ENCODE measurements at regions not wholly inside any gene's neighbourhood (a gene's known extent, or its start where the extent isn't known, plus 50 kb on each side); places are given as distances from the start of the nearest gene placed in this dataset.

DNA sequence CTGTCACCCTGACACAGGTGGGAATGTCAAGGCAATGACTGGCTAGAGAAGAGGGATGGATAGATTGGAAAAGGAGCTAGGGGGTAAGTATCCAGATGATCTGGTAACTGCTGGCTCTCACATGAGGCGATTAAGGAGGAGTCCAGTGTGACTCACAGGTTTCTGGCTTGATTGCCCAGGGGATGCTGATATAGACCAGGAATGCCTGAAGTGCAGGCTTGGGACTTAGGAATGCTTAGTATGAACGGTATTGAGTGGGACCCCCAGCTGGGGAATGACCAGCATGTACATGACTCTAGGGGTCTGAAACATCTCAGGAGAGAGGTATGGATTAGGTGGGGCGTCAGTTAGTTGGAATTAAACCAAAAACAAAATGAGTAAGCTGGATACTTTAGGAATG is 65.8 kb upstream of the PRPS1 start:
- 52% methylated on average over 3 of the region's 3 CpGs for WGBS (ENCODE audit: low lambda C conversion rate, missing lambda C conversion rate)
- Histone ChIP-seq H3K9me2 (replicated peaks; ENCODE audit: insufficient read depth) (no peaks in the 10 kb centered on the region), H4K20me1 (ENCODE audit: insufficient read depth, poor library complexity, severe bottlenecking) (no peaks in the 10 kb centered on the region), H3K4me1 (ENCODE audit: insufficient read depth) (no peaks in the 10 kb centered on the region), H2AFZ (no peak overlapping the region), H3K27me3 (no peaks in the 10 kb centered on the region), H3K27ac (no peak overlapping the region), H3K79me2 (no peaks in the 10 kb centered on the region), H3K4me3 (no peak overlapping the region), H3K9me3 (ENCODE audit: low read depth) (no peaks in the 10 kb centered on the region), H3K36me3 (replicated peaks; ENCODE audit: insufficient read depth, low read depth) (no peaks in the 10 kb centered on the region), H3K4me2 (no peak overlapping the region)
- no peak for DNase-seq (ENCODE audit: low spot score)
- TF ChIP-seq, protein P1, sequence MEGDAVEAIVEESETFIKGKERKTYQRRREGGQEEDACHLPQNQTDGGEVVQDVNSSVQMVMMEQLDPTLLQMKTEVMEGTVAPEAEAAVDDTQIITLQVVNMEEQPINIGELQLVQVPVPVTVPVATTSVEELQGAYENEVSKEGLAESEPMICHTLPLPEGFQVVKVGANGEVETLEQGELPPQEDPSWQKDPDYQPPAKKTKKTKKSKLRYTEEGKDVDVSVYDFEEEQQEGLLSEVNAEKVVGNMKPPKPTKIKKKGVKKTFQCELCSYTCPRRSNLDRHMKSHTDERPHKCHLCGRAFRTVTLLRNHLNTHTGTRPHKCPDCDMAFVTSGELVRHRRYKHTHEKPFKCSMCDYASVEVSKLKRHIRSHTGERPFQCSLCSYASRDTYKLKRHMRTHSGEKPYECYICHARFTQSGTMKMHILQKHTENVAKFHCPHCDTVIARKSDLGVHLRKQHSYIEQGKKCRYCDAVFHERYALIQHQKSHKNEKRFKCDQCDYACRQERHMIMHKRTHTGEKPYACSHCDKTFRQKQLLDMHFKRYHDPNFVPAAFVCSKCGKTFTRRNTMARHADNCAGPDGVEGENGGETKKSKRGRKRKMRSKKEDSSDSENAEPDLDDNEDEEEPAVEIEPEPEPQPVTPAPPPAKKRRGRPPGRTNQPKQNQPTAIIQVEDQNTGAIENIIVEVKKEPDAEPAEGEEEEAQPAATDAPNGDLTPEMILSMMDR (IDR thresholded peaks at IDR 0.05; ENCODE audit: poor library complexity) = no peak
- TF ChIP-seq EZH2phosphoT487 (IDR thresholded peaks at IDR 0.05; ENCODE audit: low read depth, severe bottlenecking, unreplicated experiment) (no peak), EZH2 (IDR thresholded peaks at IDR 0.05; ENCODE audit: borderline replicate concordance) (no peak)

DNA sequence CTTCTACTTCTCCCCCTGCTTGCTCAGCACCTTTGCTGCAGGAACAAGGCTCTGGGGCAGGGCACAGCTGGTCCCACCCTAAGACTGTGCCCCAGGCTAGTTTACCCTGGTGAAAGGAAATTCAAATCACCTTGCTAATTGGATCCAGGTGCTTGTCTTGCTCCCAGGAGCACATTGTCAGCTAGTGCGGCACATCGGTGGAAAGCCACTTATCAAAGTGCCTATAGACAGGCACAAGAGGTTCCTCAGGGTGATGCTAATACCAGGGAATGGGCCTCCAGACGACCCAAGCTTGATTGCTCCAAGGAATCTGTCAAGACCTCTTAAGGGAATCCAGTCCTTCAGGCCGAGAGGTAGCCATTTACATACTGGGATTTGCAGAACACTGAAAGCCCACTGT is 64.5 kb upstream of the PRPS1 start:
- H3K4me2 ChIP-seq = no peak overlapping the region
- no peak overlapping the region for H3K4me3 ChIP-seq
- no peaks in the 10 kb centered on the region for H4K20me1 ChIP-seq (ENCODE audit: insufficient read depth, poor library complexity, severe bottlenecking)
- no peaks in the 10 kb centered on the region for H3K79me2 ChIP-seq
- H3K9me3 ChIP-seq (ENCODE audit: low read depth) = no peaks in the 10 kb centered on the region
- TF ChIP-seq EZH2phosphoT487 (IDR thresholded peaks at IDR 0.05; ENCODE audit: low read depth, severe bottlenecking, unreplicated experiment) (no peak), EZH2 (IDR thresholded peaks at IDR 0.05; ENCODE audit: borderline replicate concordance) (no peak)
- TF ChIP-seq, protein P1 (IDR thresholded peaks at IDR 0.05; ENCODE audit: poor library complexity) = no peak
- no peak for DNase-seq (ENCODE audit: low spot score)
- no peaks in the 10 kb centered on the region for H3K9me2 ChIP-seq (replicated peaks; ENCODE audit: insufficient read depth)
- no peak overlapping the region for H2AFZ ChIP-seq
- no peaks in the 10 kb centered on the region for H3K4me1 ChIP-seq (ENCODE audit: insufficient read depth)
- 40% methylated on average over 4 of the region's 4 CpGs for WGBS (ENCODE audit: low lambda C conversion rate, missing lambda C conversion rate)
- H3K36me3 ChIP-seq (replicated peaks; ENCODE audit: insufficient read depth, low read depth) = no peaks in the 10 kb centered on the region
- no peak overlapping the region for H3K27ac ChIP-seq
- no peaks in the 10 kb centered on the region for H3K27me3 ChIP-seq

DNA sequence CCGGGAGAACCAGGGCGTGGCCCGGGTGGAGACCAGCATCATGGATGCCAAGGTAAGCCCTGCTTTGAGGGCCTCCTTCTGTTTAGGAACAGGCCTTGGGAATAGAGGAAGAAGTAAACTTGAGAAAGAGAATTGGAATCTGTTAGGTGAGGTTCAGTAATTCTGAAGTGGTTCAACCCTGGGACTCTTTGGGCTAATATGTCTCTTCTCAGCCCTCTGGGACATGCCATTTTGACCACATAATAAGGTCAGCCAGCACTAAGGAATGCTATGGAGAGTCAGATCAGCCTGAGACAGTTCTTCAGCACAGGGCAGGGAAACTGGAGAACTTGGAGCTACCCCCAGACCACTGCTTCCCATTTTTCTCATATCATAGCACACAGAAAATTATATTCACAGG is 63.3 kb upstream of the PRPS1 start:
- DNase-seq (ENCODE audit: low spot score) = no peak
- Histone ChIP-seq H3K27ac (no peak overlapping the region), H2AFZ (no peak overlapping the region), H3K27me3 (no peaks in the 10 kb centered on the region), H3K4me1 (ENCODE audit: insufficient read depth) (no peaks in the 10 kb centered on the region), H3K79me2 (no peaks in the 10 kb centered on the region), H3K9me3 (ENCODE audit: low read depth) (no peaks in the 10 kb centered on the region), H3K4me3 (no peak overlapping the region), H4K20me1 (ENCODE audit: insufficient read depth, poor library complexity, severe bottlenecking) (no peaks in the 10 kb centered on the region), H3K4me2 (no peak overlapping the region), H3K9me2 (replicated peaks; ENCODE audit: insufficient read depth) (no peaks in the 10 kb centered on the region), H3K36me3 (replicated peaks; ENCODE audit: insufficient read depth, low read depth) (no peaks in the 10 kb centered on the region)
- WGBS (ENCODE audit: low lambda C conversion rate, missing lambda C conversion rate) = 95% methylated on average over 3 of the region's 3 CpGs
- TF ChIP-seq EZH2phosphoT487 (IDR thresholded peaks at IDR 0.05; ENCODE audit: low read depth, severe bottlenecking, unreplicated experiment) (no peak), EZH2 (IDR thresholded peaks at IDR 0.05; ENCODE audit: borderline replicate concordance) (no peak)
- TF ChIP-seq, protein P1 (IDR thresholded peaks at IDR 0.05; ENCODE audit: poor library complexity) = no peak

All from hepatocyte (in vitro differentiated cells).